Prostate gland (tissue), 2 donors: ENCODE measurements at regions not wholly inside any gene's neighbourhood (a gene's known extent, or its start where the extent isn't known, plus 50 kb on each side); places are given as distances from the start of the nearest gene placed in this dataset.

Experiments
- POLR2A ChIP-seq: fragments of 450-650 bp; IDR thresholded peaks from one replicate; pipeline ENCODE4 v1.6.1; 2016; ENCODE audit warnings: antibody characterized with exemption, mild to moderate bottlenecking
- POLR2AphosphoS5 ChIP-seq: sonication (generic); formaldehyde crosslinking; IDR thresholded peaks from one replicate; pipeline ENCODE4 v1.6.1; 2017; ENCODE audit warnings: antibody characterized with exemption
- TF ChIP-seq, protein P1 (sequence below), 4 experiments: fragments of 200-600 bp in 2 of 4; fragments of 450-650 bp in 2 of 4; sonication (generic) in 2 of 4; IDR thresholded peaks; 1 replicate in 3 of 4; 2 replicates in 1 of 4; pipeline ENCODE4 v1.5.1; 2016 to 2019; ENCODE audit warnings: antibody characterized with exemption in 4 of 4, mild to moderate bottlenecking in 2 of 4, moderate library complexity in 2 of 4

GRCh38 chr4:9592010-9592409 is 147.8 kb downstream of the DEFB131A start:
- TF ChIP-seq, protein P1, sequence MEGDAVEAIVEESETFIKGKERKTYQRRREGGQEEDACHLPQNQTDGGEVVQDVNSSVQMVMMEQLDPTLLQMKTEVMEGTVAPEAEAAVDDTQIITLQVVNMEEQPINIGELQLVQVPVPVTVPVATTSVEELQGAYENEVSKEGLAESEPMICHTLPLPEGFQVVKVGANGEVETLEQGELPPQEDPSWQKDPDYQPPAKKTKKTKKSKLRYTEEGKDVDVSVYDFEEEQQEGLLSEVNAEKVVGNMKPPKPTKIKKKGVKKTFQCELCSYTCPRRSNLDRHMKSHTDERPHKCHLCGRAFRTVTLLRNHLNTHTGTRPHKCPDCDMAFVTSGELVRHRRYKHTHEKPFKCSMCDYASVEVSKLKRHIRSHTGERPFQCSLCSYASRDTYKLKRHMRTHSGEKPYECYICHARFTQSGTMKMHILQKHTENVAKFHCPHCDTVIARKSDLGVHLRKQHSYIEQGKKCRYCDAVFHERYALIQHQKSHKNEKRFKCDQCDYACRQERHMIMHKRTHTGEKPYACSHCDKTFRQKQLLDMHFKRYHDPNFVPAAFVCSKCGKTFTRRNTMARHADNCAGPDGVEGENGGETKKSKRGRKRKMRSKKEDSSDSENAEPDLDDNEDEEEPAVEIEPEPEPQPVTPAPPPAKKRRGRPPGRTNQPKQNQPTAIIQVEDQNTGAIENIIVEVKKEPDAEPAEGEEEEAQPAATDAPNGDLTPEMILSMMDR (IDR thresholded peaks at IDR 0.05): no peak
- TF ChIP-seq POLR2A (no peak), POLR2AphosphoS5 (no peak)
